ENCODE measurements at regions not wholly inside any gene's neighbourhood (a gene's known extent, or its start where the extent isn't known, plus 50 kb on each side); places are given as distances from the start of the nearest gene placed in this dataset.

- no peak for TF ChIP-seq CTCF (IDR thresholded peaks at IDR 0.05; ENCODE audit: insufficient read depth, low read length, severe bottlenecking)
- FAIRE-seq (no peak), DNase-seq (ENCODE audit: low read depth) (no peak)
- Histone ChIP-seq H3K4me3 (ENCODE audit: low read depth, low read length) (no peak overlapping the region), H3K27me3 (ENCODE audit: control insufficient read depth, insufficient read depth, low read length) (no peaks in the 10 kb centered on the region), H3K36me3 (ENCODE audit: control insufficient read depth, insufficient read depth, low read length) (no peaks in the 10 kb centered on the region)
These were observed 947.7 kb upstream of the TENM4 start for GRCh38 chr11:80388536-80388935.

- FAIRE-seq (no peak), DNase-seq (ENCODE audit: low read depth) (peak; percentile 47)
- no peaks in the 10 kb centered on the region for H3K36me3 ChIP-seq (ENCODE audit: control insufficient read depth, insufficient read depth, low read length)
- TF ChIP-seq CTCF (IDR thresholded peaks at IDR 0.05; ENCODE audit: insufficient read depth, low read length, severe bottlenecking), result no peak
- H3K27me3 ChIP-seq (ENCODE audit: control insufficient read depth, insufficient read depth, low read length), result no peaks in the 10 kb centered on the region
- H3K4me3 ChIP-seq (ENCODE audit: low read depth, low read length), result no peak overlapping the region
These were observed 947.3 kb upstream of the TENM4 start for GRCh38 chr11:80388130-80388529.

GRCh38 chr11:80383655-80384054 lies 942.8 kb upstream of the TENM4 start:
- FAIRE-seq (no peak), DNase-seq (ENCODE audit: low read depth) (no peak)
- no peak for TF ChIP-seq CTCF (IDR thresholded peaks at IDR 0.05; ENCODE audit: insufficient read depth, low read length, severe bottlenecking)
- Histone ChIP-seq H3K27me3 (ENCODE audit: control insufficient read depth, insufficient read depth, low read length) (no peaks in the 10 kb centered on the region), H3K36me3 (ENCODE audit: control insufficient read depth, insufficient read depth, low read length) (no peaks in the 10 kb centered on the region), H3K4me3 (ENCODE audit: low read depth, low read length) (no peak overlapping the region)

GRCh38 chr11:80379620-80380278 lies 938.9 kb upstream of the TENM4 start:
- Histone ChIP-seq H3K4me3 (ENCODE audit: low read depth, low read length) (no peak overlapping the region), H3K27me3 (ENCODE audit: control insufficient read depth, insufficient read depth, low read length) (no peaks in the 10 kb centered on the region), H3K36me3 (ENCODE audit: control insufficient read depth, insufficient read depth, low read length) (no peaks in the 10 kb centered on the region)
- no peak for DNase-seq (ENCODE audit: low read depth)
- FAIRE-seq, result no peak
- no peak for TF ChIP-seq CTCF (IDR thresholded peaks at IDR 0.05; ENCODE audit: insufficient read depth, low read length, severe bottlenecking)

GRCh38 chr11:80371931-80372330 lies 931.1 kb upstream of the TENM4 start:
- FAIRE-seq (no peak), DNase-seq (ENCODE audit: low read depth) (no peak)
- H3K36me3 ChIP-seq (ENCODE audit: control insufficient read depth, insufficient read depth, low read length), result no peaks in the 10 kb centered on the region
- no peaks in the 10 kb centered on the region for H3K27me3 ChIP-seq (ENCODE audit: control insufficient read depth, insufficient read depth, low read length)
- TF ChIP-seq CTCF (IDR thresholded peaks at IDR 0.05; ENCODE audit: insufficient read depth, low read length, severe bottlenecking), result no peak
- H3K4me3 ChIP-seq (ENCODE audit: low read depth, low read length), result no peak overlapping the region

GRCh38 chr11:80365980-80366379 lies 925.1 kb upstream of the TENM4 start:
- H3K27me3 ChIP-seq (ENCODE audit: control insufficient read depth, insufficient read depth, low read length), result no peaks in the 10 kb centered on the region
- FAIRE-seq, result no peak
- no peak for DNase-seq (ENCODE audit: low read depth)
- no peaks in the 10 kb centered on the region for H3K36me3 ChIP-seq (ENCODE audit: control insufficient read depth, insufficient read depth, low read length)
- H3K4me3 ChIP-seq (ENCODE audit: low read depth, low read length), result no peak overlapping the region
- no peak for TF ChIP-seq CTCF (IDR thresholded peaks at IDR 0.05; ENCODE audit: insufficient read depth, low read length, severe bottlenecking)
